Neural cell (in vitro differentiated cells): ENCODE measurements at regions not wholly inside any gene's neighbourhood (a gene's known extent, or its start where the extent isn't known, plus 50 kb on each side); places are given as distances from the start of the nearest gene placed in this dataset.

Experiments
- H2AFZ ChIP-seq: fragments of 200-600, 300-800 bp; sonication (generic), shearing (Covaris generic); 2 replicates; pipeline ENCODE4 v1.6.0; 2014; ENCODE audit warnings: low read depth, mild to moderate bottlenecking, antibody characterized with exemption, low read length, moderate library complexity
- H3F3A ChIP-seq: fragments of 200-600 bp; shearing (Covaris generic); 2 replicates; pipeline ENCODE4 v1.6.1; 2016; ENCODE audit warnings: mild to moderate bottlenecking, moderate library complexity, mixed read lengths, antibody characterized with exemption, low read length; ENCODE audit not compliant: insufficient read depth, poor library complexity, severe bottlenecking
- H3K27ac ChIP-seq: fragments of 200-600, 300-800 bp; sonication (generic), shearing (Covaris generic); 2 replicates; pipeline ENCODE4 v1.5.1; 2014; ENCODE audit warnings: mild to moderate bottlenecking, low read length, moderate library complexity
- H3K27me3 ChIP-seq: fragments of 300-800, 200-600 bp; sonication (generic), shearing (Covaris generic); 2 replicates; pipeline ENCODE4 v1.6.0; 2014; ENCODE audit warnings: mild to moderate bottlenecking, low read depth, low read length, moderate library complexity; ENCODE audit not compliant: insufficient read depth
- H3K36me3 ChIP-seq: fragments of 300-800, 200-600 bp; sonication (generic), shearing (Covaris generic); 2 replicates; pipeline ENCODE4 v1.5.1; 2014; ENCODE audit warnings: mild to moderate bottlenecking, antibody characterized with exemption, low read length, moderate library complexity; ENCODE audit not compliant: insufficient read depth
- H3K4me2 ChIP-seq: fragments of 300-800, 200-600 bp; sonication (generic), shearing (Covaris generic); 2 replicates; pipeline ENCODE4 v1.6.0; 2014; ENCODE audit warnings: mild to moderate bottlenecking, low read length
- H3K4me3 ChIP-seq: fragments of 300-800, 200-600 bp; sonication (generic), shearing (Covaris generic); 2 replicates; pipeline ENCODE4 v1.5.1; 2014; ENCODE audit warnings: mild to moderate bottlenecking, low read length, moderate library complexity
- H3K79me2 ChIP-seq: fragments of 200-600 bp; shearing (Covaris generic); replicated peaks from 2 replicates; pipeline ENCODE4 v1.6.0; 2014; ENCODE audit warnings: mild to moderate bottlenecking, low read length, moderate library complexity; ENCODE audit not compliant: insufficient read depth
- H3K9ac ChIP-seq: fragments of 300-800, 200-600 bp; sonication (generic), shearing (Covaris generic); 2 replicates; pipeline ENCODE4 v1.6.1; 2016; ENCODE audit warnings: mild to moderate bottlenecking, low read length, mixed read lengths
- H3K9me2 ChIP-seq: fragments of 200-600 bp; shearing (Covaris generic); 2 replicates; pipeline ENCODE4 v1.6.1; 2016; ENCODE audit warnings: mild to moderate bottlenecking, low read length, mixed read lengths; ENCODE audit not compliant: insufficient read depth
- H3K9me3 ChIP-seq: fragments of 200-600, 300-800 bp; sonication (generic), shearing (Covaris generic); 2 replicates; pipeline ENCODE4 v1.6.1; 2016; ENCODE audit warnings: mild to moderate bottlenecking, mixed run types, low read length, moderate library complexity, mixed read lengths
- H4K20me1 ChIP-seq: fragments of 200-600 bp; shearing (Covaris generic); 2 replicates; pipeline ENCODE4 v1.6.1; 2016; ENCODE audit warnings: mild to moderate bottlenecking, mixed run types; ENCODE audit not compliant: insufficient read depth
- EP300 ChIP-seq: fragments of 450-650 bp; conservative IDR thresholded peaks from 2 replicates; pipeline ENCODE4 v1.6.1; 2014; ENCODE audit warnings: antibody characterized with exemption, mild to moderate bottlenecking, moderate library complexity; ENCODE audit not compliant: poor library complexity, severe bottlenecking
- EZH2 ChIP-seq: fragments of 200-600, 300-800 bp; shearing (Covaris generic), sonication (generic); IDR thresholded peaks from 2 replicates; pipeline ENCODE4 v1.6.1; 2014; ENCODE audit warnings: antibody characterized with exemption, low read length, borderline replicate concordance, mild to moderate bottlenecking; ENCODE audit not compliant: insufficient read depth, poor library complexity, severe bottlenecking
- MXI1 ChIP-seq: fragments of 450-650 bp; conservative IDR thresholded peaks from 2 replicates; pipeline ENCODE4 v1.6.1; 2014; ENCODE audit warnings: antibody characterized with exemption, mild to moderate bottlenecking; ENCODE audit not compliant: poor library complexity, severe bottlenecking
- POLR2AphosphoS5 ChIP-seq: IDR thresholded peaks from 2 replicates; pipeline ENCODE4 v1.6.1; 2012
- RAD21 ChIP-seq: fragments of 450-650 bp; conservative IDR thresholded peaks from 2 replicates; pipeline ENCODE4 v1.6.1; 2014; ENCODE audit warnings: antibody characterized with exemption, mild to moderate bottlenecking, moderate library complexity
- SMC3 ChIP-seq: fragments of 450-650 bp; conservative IDR thresholded peaks from 2 replicates; pipeline ENCODE4 v1.6.1; 2014; ENCODE audit warnings: antibody characterized with exemption, mild to moderate bottlenecking, moderate library complexity; ENCODE audit not compliant: poor library complexity
- TAF1 ChIP-seq: IDR thresholded peaks from 2 replicates; pipeline ENCODE4 v1.6.1; 2012; ENCODE audit warnings: low read depth
- TF ChIP-seq, protein P1 (sequence below): fragments of 450-650 bp; IDR thresholded peaks from 2 replicates; pipeline ENCODE4 v1.5.1; 2014; ENCODE audit warnings: antibody characterized with exemption, mild to moderate bottlenecking, moderate library complexity; ENCODE audit not compliant: poor library complexity, severe bottlenecking
- TF ChIP-seq, protein P2 (sequence below): IDR thresholded peaks from 2 replicates; pipeline ENCODE4 v1.6.1; 2012; ENCODE audit warnings: borderline replicate concordance

DNA sequence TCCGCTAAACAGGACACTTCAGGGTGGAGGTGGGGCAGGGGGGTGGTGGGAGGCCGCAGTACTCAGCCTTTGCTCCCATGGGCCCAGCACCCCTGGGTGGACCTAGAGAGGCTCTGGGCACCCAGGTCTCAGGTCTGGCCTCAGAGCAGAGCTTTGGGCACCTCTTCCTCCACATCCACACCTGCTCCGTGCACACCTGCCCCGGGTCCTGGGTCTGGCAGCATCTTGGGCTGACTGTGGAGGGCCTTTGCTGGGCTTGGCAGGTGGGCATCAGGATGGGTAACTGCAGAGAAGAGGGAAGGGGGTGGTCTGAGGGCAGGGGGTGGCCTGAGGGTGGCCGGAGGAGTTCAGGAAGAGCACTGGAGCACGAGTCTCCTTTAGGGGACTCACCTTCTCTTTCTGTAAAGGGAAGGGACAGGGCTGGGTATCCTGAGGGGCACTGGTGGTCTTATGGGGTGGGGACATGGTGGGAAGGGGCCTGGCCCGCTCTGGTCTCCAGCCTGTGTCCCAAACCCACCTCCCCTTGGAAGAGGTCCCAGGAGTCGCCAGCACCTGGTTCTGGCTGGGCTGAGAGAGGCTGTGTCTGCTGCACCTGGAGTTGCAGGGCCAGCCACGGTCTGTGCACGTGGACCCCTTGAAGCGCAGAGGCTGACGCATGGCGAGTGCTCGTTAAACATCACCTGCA, 106.7 kb upstream of the IER5L start:
- no peaks in the 10 kb centered on the region for H3K79me2 ChIP-seq
- no peaks in the 10 kb centered on the region for H3K36me3 ChIP-seq
- no peak overlapping the region for H3K27ac ChIP-seq
- no peaks in the 10 kb centered on the region for H4K20me1 ChIP-seq
- no peaks in the 10 kb centered on the region for H3F3A ChIP-seq
- H3K9me2 ChIP-seq: no peaks in the 10 kb centered on the region
- no peak overlapping the region for H3K4me2 ChIP-seq
- no peak overlapping the region for H3K4me3 ChIP-seq
- H3K9me3 ChIP-seq: no peaks in the 10 kb centered on the region
- TF ChIP-seq SMC3 (no peak), RAD21 (no peak), EP300 (no peak), EZH2 (no peak), POLR2AphosphoS5 (no peak), MXI1 (no peak), TAF1 (no peak)
- TF ChIP-seq, protein P1, sequence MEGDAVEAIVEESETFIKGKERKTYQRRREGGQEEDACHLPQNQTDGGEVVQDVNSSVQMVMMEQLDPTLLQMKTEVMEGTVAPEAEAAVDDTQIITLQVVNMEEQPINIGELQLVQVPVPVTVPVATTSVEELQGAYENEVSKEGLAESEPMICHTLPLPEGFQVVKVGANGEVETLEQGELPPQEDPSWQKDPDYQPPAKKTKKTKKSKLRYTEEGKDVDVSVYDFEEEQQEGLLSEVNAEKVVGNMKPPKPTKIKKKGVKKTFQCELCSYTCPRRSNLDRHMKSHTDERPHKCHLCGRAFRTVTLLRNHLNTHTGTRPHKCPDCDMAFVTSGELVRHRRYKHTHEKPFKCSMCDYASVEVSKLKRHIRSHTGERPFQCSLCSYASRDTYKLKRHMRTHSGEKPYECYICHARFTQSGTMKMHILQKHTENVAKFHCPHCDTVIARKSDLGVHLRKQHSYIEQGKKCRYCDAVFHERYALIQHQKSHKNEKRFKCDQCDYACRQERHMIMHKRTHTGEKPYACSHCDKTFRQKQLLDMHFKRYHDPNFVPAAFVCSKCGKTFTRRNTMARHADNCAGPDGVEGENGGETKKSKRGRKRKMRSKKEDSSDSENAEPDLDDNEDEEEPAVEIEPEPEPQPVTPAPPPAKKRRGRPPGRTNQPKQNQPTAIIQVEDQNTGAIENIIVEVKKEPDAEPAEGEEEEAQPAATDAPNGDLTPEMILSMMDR: no peak
- TF ChIP-seq, protein P2, sequence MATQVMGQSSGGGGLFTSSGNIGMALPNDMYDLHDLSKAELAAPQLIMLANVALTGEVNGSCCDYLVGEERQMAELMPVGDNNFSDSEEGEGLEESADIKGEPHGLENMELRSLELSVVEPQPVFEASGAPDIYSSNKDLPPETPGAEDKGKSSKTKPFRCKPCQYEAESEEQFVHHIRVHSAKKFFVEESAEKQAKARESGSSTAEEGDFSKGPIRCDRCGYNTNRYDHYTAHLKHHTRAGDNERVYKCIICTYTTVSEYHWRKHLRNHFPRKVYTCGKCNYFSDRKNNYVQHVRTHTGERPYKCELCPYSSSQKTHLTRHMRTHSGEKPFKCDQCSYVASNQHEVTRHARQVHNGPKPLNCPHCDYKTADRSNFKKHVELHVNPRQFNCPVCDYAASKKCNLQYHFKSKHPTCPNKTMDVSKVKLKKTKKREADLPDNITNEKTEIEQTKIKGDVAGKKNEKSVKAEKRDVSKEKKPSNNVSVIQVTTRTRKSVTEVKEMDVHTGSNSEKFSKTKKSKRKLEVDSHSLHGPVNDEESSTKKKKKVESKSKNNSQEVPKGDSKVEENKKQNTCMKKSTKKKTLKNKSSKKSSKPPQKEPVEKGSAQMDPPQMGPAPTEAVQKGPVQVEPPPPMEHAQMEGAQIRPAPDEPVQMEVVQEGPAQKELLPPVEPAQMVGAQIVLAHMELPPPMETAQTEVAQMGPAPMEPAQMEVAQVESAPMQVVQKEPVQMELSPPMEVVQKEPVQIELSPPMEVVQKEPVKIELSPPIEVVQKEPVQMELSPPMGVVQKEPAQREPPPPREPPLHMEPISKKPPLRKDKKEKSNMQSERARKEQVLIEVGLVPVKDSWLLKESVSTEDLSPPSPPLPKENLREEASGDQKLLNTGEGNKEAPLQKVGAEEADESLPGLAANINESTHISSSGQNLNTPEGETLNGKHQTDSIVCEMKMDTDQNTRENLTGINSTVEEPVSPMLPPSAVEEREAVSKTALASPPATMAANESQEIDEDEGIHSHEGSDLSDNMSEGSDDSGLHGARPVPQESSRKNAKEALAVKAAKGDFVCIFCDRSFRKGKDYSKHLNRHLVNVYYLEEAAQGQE: no peak
- H2AFZ ChIP-seq: no peak overlapping the region
- H3K9ac ChIP-seq: no peak overlapping the region
- no peaks in the 10 kb centered on the region for H3K27me3 ChIP-seq

DNA sequence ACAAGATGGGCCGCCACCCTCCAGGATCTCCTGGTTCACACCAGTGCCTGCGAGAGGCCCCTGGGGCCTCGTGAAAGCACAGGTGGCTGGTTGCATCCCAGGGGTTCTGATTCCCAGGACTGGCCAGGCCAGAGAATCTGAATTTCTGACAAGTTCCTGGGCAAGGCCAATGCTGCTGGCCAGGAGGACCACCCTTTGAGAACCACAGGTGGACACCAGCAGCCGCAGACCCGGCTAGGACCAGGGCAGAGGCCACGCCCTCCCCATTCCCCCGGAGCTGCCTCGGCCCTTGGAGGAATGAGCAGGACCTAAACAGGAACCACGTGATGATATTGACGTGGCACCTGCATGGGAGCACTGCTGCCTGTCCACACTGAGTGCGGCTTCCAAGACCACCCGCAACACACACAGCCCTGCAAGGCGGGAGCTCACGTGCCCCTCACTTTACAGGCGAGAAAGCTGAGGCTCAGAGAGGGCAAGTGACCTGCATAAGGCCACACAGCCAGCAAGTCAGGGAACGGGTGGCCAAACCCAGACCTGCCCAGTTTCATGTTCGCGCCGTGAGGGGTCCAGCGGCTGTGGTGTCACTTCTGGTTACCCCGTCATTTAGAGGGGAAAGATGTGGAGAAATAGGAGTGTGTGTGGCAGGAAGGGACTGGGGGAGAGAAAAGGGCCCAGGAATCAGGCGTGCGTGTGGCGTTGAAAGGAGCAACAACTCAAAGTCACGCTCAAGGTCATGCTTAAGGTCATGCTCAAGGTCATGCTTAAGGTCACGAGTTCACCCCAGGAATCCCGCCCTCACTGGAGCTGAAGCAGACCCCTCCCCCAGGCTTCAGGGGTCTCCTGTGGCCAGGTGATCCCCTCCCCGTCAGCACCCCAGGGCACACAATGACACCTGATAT, 105.9 kb upstream of the IER5L start:
- Histone ChIP-seq H3K9me2 (no peaks in the 10 kb centered on the region), H3F3A (no peaks in the 10 kb centered on the region), H3K9me3 (no peaks in the 10 kb centered on the region), H3K27ac (no peak overlapping the region), H4K20me1 (no peaks in the 10 kb centered on the region), H3K79me2 (no peaks in the 10 kb centered on the region), H3K36me3 (no peaks in the 10 kb centered on the region), H3K4me2 (no peak overlapping the region), H3K4me3 (no peak overlapping the region), H3K9ac (no peak overlapping the region), H2AFZ (no peak overlapping the region), H3K27me3 (no peaks in the 10 kb centered on the region)
- TF ChIP-seq, protein P2: no peak
